DMS53 treated with DMSO at 0.1 percent for 48 hours (cell line): ENCODE measurements at regions not wholly inside any gene's neighbourhood (a gene's known extent, or its start where the extent isn't known, plus 50 kb on each side); places are given as distances from the start of the nearest gene placed in this dataset.

Source experiments
- DNase-seq: peaks from one replicate; lab custom pipeline; 2025; ENCODE audit not compliant: unreplicated experiment; lab: John Stamatoyannopoulos, UW

- no peak for DNase-seq
These were observed 157.4 kb upstream of the KCTD1 start for GRCh38 chr18:26705757-26706156.

GRCh38 chr18:26703170-26703930 lies 155.0 kb upstream of the KCTD1 start:
- DNase-seq: no peak

GRCh38 chr18:26702086-26702485 lies 153.7 kb upstream of the KCTD1 start:
- DNase-seq: no peak

GRCh38 chr18:26700728-26701127 lies 152.4 kb upstream of the KCTD1 start:
- no peak for DNase-seq

- no peak for DNase-seq
These were observed 151.8 kb upstream of the KCTD1 start for GRCh38 chr18:26700201-26700600.

- no peak for DNase-seq
These were observed 149.0 kb upstream of the KCTD1 start for GRCh38 chr18:26697186-26697884.

GRCh38 chr18:26696786-26697185 lies 148.4 kb upstream of the KCTD1 start:
- DNase-seq: no peak

- no peak for DNase-seq
These were observed 148.0 kb upstream of the KCTD1 start for GRCh38 chr18:26696308-26696707.

- no peak for DNase-seq
These were observed 141.0 kb upstream of the KCTD1 start for GRCh38 chr18:26689226-26689879.

GRCh38 chr18:26686532-26686931 lies 138.2 kb upstream of the KCTD1 start:
- DNase-seq: no peak

GRCh38 chr18:26685438-26686157 lies 137.2 kb upstream of the KCTD1 start:
- DNase-seq: no peak

- no peak for DNase-seq
These were observed 129.6 kb upstream of the KCTD1 start for GRCh38 chr18:26677957-26678356.

- DNase-seq: no peak
These were observed 118.7 kb upstream of the KCTD1 start for GRCh38 chr18:26667046-26667445.

- no peak for DNase-seq
These were observed 114.6 kb upstream of the KCTD1 start for GRCh38 chr18:26662996-26663395.

- DNase-seq: no peak
These were observed 109.6 kb upstream of the KCTD1 start for GRCh38 chr18:26657631-26658581.

- peak; percentile 28 for DNase-seq
These were observed 108.7 kb upstream of the KCTD1 start for GRCh38 chr18:26656944-26657536.

- no peak for DNase-seq
These were observed 108.1 kb upstream of the KCTD1 start for GRCh38 chr18:26656431-26656943.

- peak; percentile 30 for DNase-seq
These were observed 107.4 kb upstream of the KCTD1 start for GRCh38 chr18:26655525-26656430.
